ENCODE measurements at regions not wholly inside any gene's neighbourhood (a gene's known extent, or its start where the extent isn't known, plus 50 kb on each side); places are given as distances from the start of the nearest gene placed in this dataset.

DNA sequence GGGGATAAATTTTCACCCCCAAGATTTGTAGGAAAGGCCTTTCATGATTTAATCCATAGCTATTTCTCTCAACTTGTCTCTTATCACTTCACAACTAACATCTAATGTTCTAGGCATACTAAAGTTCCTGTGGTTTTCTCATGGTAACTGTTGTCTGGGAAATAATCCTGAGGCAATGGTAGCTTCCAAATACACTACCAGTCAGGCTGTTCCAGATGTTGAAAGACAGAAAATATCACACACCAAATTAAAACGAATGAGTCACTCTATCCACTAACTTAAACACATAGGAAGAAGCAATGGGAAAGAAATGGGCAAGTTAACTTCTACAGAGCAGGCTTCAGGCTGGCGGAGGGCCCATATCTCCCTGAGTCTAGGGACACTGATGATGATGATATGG is 77.7 kb upstream of the MYO16 start:
- H3K23me2 ChIP-seq (ENCODE audit: insufficient read length, low read depth, low read length, poor library complexity, severe bottlenecking): no peaks in the 10 kb centered on the region
- Mint-ChIP-seq H3K27me3 (ENCODE audit: low read depth) (no peaks in the 10 kb centered on the region; the same call in 1 of the 2 replicates), H3K9me3 (peaks cover 3% of the 10 kb centered on the region in 2 experiments; a peak in 3 of 5 replicates), H3K27ac (no peak overlapping the region), H3K4me1 (no peaks in the 10 kb centered on the region), H3K4me3 (no peak overlapping the region), H3K36me3 (ENCODE audit: insufficient read depth in 1 of 3, low read depth in 3 of 3) (no peaks in the 10 kb centered on the region; a peak in 1 of 7 replicates)
- H3K56ac ChIP-seq (ENCODE audit: insufficient read length, low read depth, low read length): no peak overlapping the region
- H4K91ac ChIP-seq (ENCODE audit: insufficient read length, low read depth, low read length): no peak overlapping the region
- TF ChIP-seq, protein P1, sequence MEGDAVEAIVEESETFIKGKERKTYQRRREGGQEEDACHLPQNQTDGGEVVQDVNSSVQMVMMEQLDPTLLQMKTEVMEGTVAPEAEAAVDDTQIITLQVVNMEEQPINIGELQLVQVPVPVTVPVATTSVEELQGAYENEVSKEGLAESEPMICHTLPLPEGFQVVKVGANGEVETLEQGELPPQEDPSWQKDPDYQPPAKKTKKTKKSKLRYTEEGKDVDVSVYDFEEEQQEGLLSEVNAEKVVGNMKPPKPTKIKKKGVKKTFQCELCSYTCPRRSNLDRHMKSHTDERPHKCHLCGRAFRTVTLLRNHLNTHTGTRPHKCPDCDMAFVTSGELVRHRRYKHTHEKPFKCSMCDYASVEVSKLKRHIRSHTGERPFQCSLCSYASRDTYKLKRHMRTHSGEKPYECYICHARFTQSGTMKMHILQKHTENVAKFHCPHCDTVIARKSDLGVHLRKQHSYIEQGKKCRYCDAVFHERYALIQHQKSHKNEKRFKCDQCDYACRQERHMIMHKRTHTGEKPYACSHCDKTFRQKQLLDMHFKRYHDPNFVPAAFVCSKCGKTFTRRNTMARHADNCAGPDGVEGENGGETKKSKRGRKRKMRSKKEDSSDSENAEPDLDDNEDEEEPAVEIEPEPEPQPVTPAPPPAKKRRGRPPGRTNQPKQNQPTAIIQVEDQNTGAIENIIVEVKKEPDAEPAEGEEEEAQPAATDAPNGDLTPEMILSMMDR (conservative IDR thresholded peaks at IDR 0.05): no peak
- H2BK120ac ChIP-seq (ENCODE audit: low read depth, low read length, poor library complexity, severe bottlenecking): no peak overlapping the region
- no peak overlapping the region for H3K18ac ChIP-seq (ENCODE audit: insufficient read length, low read depth, low read length)
- H2BK5ac ChIP-seq (ENCODE audit: insufficient read length, low read length): no peak overlapping the region
- no peak overlapping the region for H4K5ac ChIP-seq (ENCODE audit: insufficient read length, low read depth, low read length)
- no CpG with 5 or more reads among the region's 2 CpGs for WGBS (ENCODE audit: extremely low coverage, insufficient read length, low lambda C conversion rate)
- no peak overlapping the region for H3T11ph ChIP-seq (ENCODE audit: low read length)
- H3K9me3 ChIP-seq (ENCODE audit: control insufficient read depth, low read depth, low read length): no peaks in the 10 kb centered on the region
- no peak overlapping the region for H2BK12ac ChIP-seq (ENCODE audit: insufficient read length, low read depth, low read length)
- H3K23ac ChIP-seq (ENCODE audit: insufficient read length, low read depth, low read length): no peak overlapping the region
- no peak overlapping the region for H3K27ac ChIP-seq (ENCODE audit: insufficient read length, low read depth, low read length)
- no peak overlapping the region for H3K9ac ChIP-seq (ENCODE audit: extremely low read depth, insufficient read length, low read length)
- no peaks in the 10 kb centered on the region for H4K20me1 ChIP-seq (ENCODE audit: control insufficient read depth, insufficient read depth, insufficient read length)
- no peaks in the 10 kb centered on the region for H3K79me1 ChIP-seq (ENCODE audit: insufficient read depth, low read depth, low read length, poor library complexity, severe bottlenecking)
- H3K4me2 ChIP-seq (ENCODE audit: insufficient read depth, insufficient read length, low read length): no peak overlapping the region
- H2BK15ac ChIP-seq (ENCODE audit: low read depth, low read length): no peak overlapping the region
- no peak for DNase-seq
- H3K4me1 ChIP-seq (ENCODE audit: insufficient read depth, low read length): no peaks in the 10 kb centered on the region
- no peak overlapping the region for H2BK20ac ChIP-seq (ENCODE audit: low read depth, low read length, poor library complexity, severe bottlenecking)
- H2AFZ ChIP-seq (ENCODE audit: low read length): no peak overlapping the region
- H2AK5ac ChIP-seq (ENCODE audit: insufficient read length, low read length): no peak overlapping the region
- no peak overlapping the region for H3K4ac ChIP-seq (ENCODE audit: low read depth, low read length)
- H3K27me3 ChIP-seq (ENCODE audit: insufficient read depth, low read length): no peaks in the 10 kb centered on the region
- no peaks in the 10 kb centered on the region for H3K79me2 ChIP-seq (ENCODE audit: insufficient read depth, low read length)
- H4K8ac ChIP-seq (replicated peaks; ENCODE audit: insufficient read length, low read depth, low read length): no peak overlapping the region
- no peak overlapping the region for H3K14ac ChIP-seq (ENCODE audit: insufficient read depth, low read length)
